ENCODE measurements at regions not wholly inside any gene's neighbourhood (a gene's known extent, or its start where the extent isn't known, plus 50 kb on each side); places are given as distances from the start of the nearest gene placed in this dataset.

DNA sequence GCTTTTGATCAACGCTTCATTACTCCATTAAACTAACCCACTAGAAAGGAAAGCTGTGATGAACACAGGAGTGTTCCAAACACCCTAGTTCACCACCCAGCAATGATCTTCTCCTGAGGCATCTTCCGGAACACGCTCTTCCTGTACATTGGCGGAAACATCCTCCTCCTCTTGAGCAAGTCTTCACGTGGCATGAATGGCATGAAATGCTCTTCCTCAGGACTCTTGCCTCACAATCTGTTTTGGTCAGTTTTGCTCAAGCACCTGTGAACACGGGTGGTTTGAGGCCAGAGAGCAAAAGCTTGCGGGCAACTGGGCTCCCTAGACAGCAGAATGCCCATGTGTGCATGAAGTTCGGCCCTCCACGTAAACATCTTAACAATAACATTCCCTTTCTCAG is 734.2 kb upstream of the SALL3 start:
- TF ChIP-seq POLR2A (IDR thresholded peaks at IDR 0.05; ENCODE audit: extremely low read depth, insufficient read length), result no peak
- no peak for TF ChIP-seq MYC (IDR thresholded peaks at IDR 0.05; ENCODE audit: low read depth, low read length)
- TF ChIP-seq CTCF (IDR thresholded peaks at IDR 0.05; ENCODE audit: low read depth, low read length), result no peak
- TF ChIP-seq MAX (IDR thresholded peaks at IDR 0.05; ENCODE audit: low read depth, low read length), result no peak
- DNase-seq (ENCODE audit: low read depth), result no peak
- no peak overlapping the region for H3K4me3 ChIP-seq (ENCODE audit: low read depth, low read length)

DNA sequence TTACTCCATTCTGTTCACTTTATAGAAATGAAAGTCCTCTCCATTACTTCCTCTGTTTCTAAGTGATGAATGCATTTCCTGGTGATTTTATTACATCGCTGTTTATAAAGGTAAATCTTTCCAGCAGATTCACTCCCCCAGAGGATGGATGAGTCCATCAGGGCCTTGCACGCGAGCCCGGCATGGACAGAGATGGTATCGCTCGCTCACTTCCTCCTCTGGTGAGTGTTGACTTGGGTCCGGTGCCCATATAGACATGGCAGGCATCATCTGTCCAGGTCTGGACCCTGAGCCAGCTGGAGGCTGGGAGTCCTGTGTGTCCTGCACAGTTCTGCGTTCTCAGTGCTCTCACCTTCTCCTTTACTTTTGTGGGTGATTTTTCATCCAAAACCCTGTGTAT is 733.6 kb upstream of the SALL3 start:
- H3K4me3 ChIP-seq (ENCODE audit: low read depth, low read length), result no peak overlapping the region
- no peak for TF ChIP-seq POLR2A (IDR thresholded peaks at IDR 0.05; ENCODE audit: extremely low read depth, insufficient read length)
- TF ChIP-seq MYC (IDR thresholded peaks at IDR 0.05; ENCODE audit: low read depth, low read length), result no peak
- no peak for TF ChIP-seq MAX (IDR thresholded peaks at IDR 0.05; ENCODE audit: low read depth, low read length)
- no peak for TF ChIP-seq CTCF (IDR thresholded peaks at IDR 0.05; ENCODE audit: low read depth, low read length)
- DNase-seq (ENCODE audit: low read depth), result no peak

DNA sequence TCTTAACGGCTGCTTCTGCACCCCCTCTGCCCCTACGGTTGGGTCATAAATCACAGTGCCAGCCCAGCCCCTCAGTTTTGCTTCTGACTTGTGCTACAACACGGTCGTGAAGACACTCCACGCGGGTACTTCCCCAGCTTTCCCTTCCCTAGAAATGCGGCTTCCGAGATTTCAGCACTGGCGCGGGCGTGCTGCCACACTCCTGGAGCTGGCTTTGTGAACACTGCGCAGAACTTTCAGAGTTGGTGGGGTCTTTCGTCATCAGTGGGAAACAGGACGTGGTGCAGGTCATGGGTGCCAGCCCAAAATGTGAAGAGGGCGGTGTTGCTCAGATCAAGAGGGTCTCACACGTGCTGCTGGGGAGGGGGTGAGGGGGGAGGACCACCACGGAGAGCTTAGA is 733.0 kb upstream of the SALL3 start:
- no peak for DNase-seq (ENCODE audit: low read depth)
- no peak overlapping the region for H3K4me3 ChIP-seq (ENCODE audit: low read depth, low read length)
- TF ChIP-seq MYC (IDR thresholded peaks at IDR 0.05; ENCODE audit: low read depth, low read length), result no peak
- TF ChIP-seq CTCF (IDR thresholded peaks at IDR 0.05; ENCODE audit: low read depth, low read length), result no peak
- no peak for TF ChIP-seq POLR2A (IDR thresholded peaks at IDR 0.05; ENCODE audit: extremely low read depth, insufficient read length)
- TF ChIP-seq MAX (IDR thresholded peaks at IDR 0.05; ENCODE audit: low read depth, low read length), result no peak

GRCh38 chr18:78247615-78248289 is 731.9 kb upstream of the SALL3 start:
- H3K4me3 ChIP-seq (ENCODE audit: low read depth, low read length), result no peak overlapping the region
- DNase-seq (ENCODE audit: low read depth), result no peak

DNA sequence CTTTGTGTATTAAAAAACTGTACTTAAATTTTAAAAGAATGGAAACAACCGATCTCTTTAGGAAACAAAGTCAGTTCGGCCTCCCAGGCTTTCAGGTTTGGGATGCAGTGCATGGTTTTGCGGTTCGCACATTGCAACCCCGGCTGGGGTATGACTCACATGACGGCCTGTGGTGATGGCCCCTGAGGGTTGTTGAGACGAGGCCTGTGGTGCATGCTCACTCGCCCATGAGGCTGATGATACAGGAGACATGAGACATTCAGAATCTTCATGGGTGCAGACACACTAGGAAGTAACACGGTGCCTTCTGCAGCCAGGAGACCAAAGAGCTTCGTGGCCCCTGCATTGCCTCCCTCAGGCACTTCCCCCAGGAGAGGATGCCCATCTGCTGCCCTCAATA is 724.6 kb upstream of the SALL3 start:
- no peak for TF ChIP-seq POLR2A (IDR thresholded peaks at IDR 0.05; ENCODE audit: extremely low read depth, insufficient read length)
- no peak for TF ChIP-seq MYC (IDR thresholded peaks at IDR 0.05; ENCODE audit: low read depth, low read length)
- TF ChIP-seq MAX (IDR thresholded peaks at IDR 0.05; ENCODE audit: low read depth, low read length), result no peak
- TF ChIP-seq CTCF (IDR thresholded peaks at IDR 0.05; ENCODE audit: low read depth, low read length), result no peak
- no peak overlapping the region for H3K4me3 ChIP-seq (ENCODE audit: low read depth, low read length)
- no peak for DNase-seq (ENCODE audit: low read depth)

More at GRCh38 chr18:78247615-78248289, 731.9 kb upstream of the SALL3 start:
- TF ChIP-seq MYC (IDR thresholded peaks at IDR 0.05; ENCODE audit: low read depth, low read length), result no peak
- no peak for TF ChIP-seq POLR2A (IDR thresholded peaks at IDR 0.05; ENCODE audit: extremely low read depth, insufficient read length)
- TF ChIP-seq CTCF (IDR thresholded peaks at IDR 0.05; ENCODE audit: low read depth, low read length), result no peak
- TF ChIP-seq MAX (IDR thresholded peaks at IDR 0.05; ENCODE audit: low read depth, low read length), result no peak
